HepG2 (cell line): ENCODE measurements at regions not wholly inside any gene's neighbourhood (a gene's known extent, or its start where the extent isn't known, plus 50 kb on each side); places are given as distances from the start of the nearest gene placed in this dataset.

ENCODE experiments used
- ATAC-seq: fragments of 200-7000 bp; cut with Tn5 transposase; 3 replicates; pipeline ENCODE4 v1.9.1; 2020; ENCODE audit warnings: mild to moderate bottlenecking, moderate library complexity
- BruUV-seq: library from RNA; stranded (reverse); fragments of 400-500 nt; replicated peaks from 2 replicates; lab custom pipeline; 2021; lab: Mats Ljungman, UMichigan
- CTCF ChIA-PET: fragments of 300-600 bp; formaldehyde crosslinking; extraction: SDS; loops from one replicate; lab custom pipeline; 2021; ENCODE audit warnings: low total read pairs, inconsistent platforms, low intra/inter-chr PET ratio; lab: Yijun Ruan, JAX
- POLR2A ChIA-PET: fragments of 350-600 bp; sonication (Branson Sonifier 250); formaldehyde crosslinking; loops from one replicate; lab custom pipeline; 2020; ENCODE audit warnings: antibody characterized with exemption, inconsistent platforms; lab: Yijun Ruan, JAX
- DNase-seq: peaks from one replicate; pipeline ENCODE4 v3.0.0-alpha.2; 2015; ENCODE audit warnings: low spot score
- FAIRE-seq: peaks from 3 replicates; lab custom pipeline; 2011; peaks lifted over from hg19 to GRCh38; lab: Jason Lieb, UNC
- H2AFZ ChIP-seq: one replicate; pipeline ENCODE4 v1.6.1; 2011; ENCODE audit warnings: low read length, inconsistent platforms
- H3K27ac ChIP-seq: fragments of 300-600 bp; 3 replicates; pipeline ENCODE4 v1.8.0; 2011; ENCODE audit warnings: mixed run types, mild to moderate bottlenecking, mixed read lengths, low read length, inconsistent platforms; ENCODE audit not compliant: insufficient read depth; ENCODE audit errors: extremely low read length
- H3K27me3 ChIP-seq, 2 experiments: fragments of 200-600 bp in 1 of 2; 2 replicates in 1 of 2; 3 replicates in 1 of 2; pipeline versions ENCODE4 v1.6.0 to v1.8.0; 2011; ENCODE audit warnings: low read length in 2 of 2, mild to moderate bottlenecking in 2 of 2, moderate library complexity in 2 of 2, inconsistent platforms in 1 of 2; ENCODE audit not compliant: insufficient read depth in 2 of 2, control insufficient read depth in 1 of 2
- H3K36me3 ChIP-seq, 2 experiments: fragments of 200-600 bp in 1 of 2; replicated peaks in 1 of 2; 2 replicates in 1 of 2; 3 replicates in 1 of 2; pipeline versions ENCODE4 v1.5.1 to v1.8.0; 2011; ENCODE audit warnings: low read length in 2 of 2, inconsistent platforms in 1 of 2; ENCODE audit not compliant: insufficient read depth in 2 of 2, control insufficient read depth in 1 of 2
- H3K4me1 ChIP-seq: 2 replicates; pipeline ENCODE4 v1.5.1; 2012; ENCODE audit warnings: low read length, inconsistent platforms; ENCODE audit not compliant: insufficient read depth
- H3K4me2 ChIP-seq: 2 replicates; pipeline ENCODE4 v1.6.0; 2011; ENCODE audit warnings: low read depth, low read length, inconsistent platforms
- H3K4me3 ChIP-seq, 3 experiments: fragments of 200-600 bp in 1 of 3; sonication (generic), shearing (Covaris generic) in 1 of 3; replicated peaks in 1 of 3; 2 replicates each; pipeline ENCODE4 v1.5.1; 2011 to 2016; ENCODE audit warnings: low read length in 3 of 3, inconsistent platforms in 2 of 3, low read depth in 2 of 3, mild to moderate bottlenecking in 2 of 3, control low read depth in 1 of 3, mixed read lengths in 1 of 3; ENCODE audit not compliant: insufficient read depth in 1 of 3
- H3K79me2 ChIP-seq: one replicate; pipeline ENCODE4 v1.6.1; 2011; ENCODE audit warnings: low read length, inconsistent platforms; ENCODE audit not compliant: insufficient read depth
- H3K9ac ChIP-seq: 2 replicates; pipeline ENCODE4 v1.6.0; 2011; ENCODE audit warnings: mild to moderate bottlenecking, low read depth, low read length, inconsistent platforms; ENCODE audit not compliant: insufficient read depth
- H3K9me3 ChIP-seq: 2 replicates; pipeline ENCODE4 v1.5.1; 2012; ENCODE audit warnings: mild to moderate bottlenecking, low read length
- H4K20me1 ChIP-seq: 2 replicates; pipeline ENCODE4 v1.6.0; 2011; ENCODE audit warnings: inconsistent platforms, mild to moderate bottlenecking, low read length, moderate library complexity; ENCODE audit not compliant: insufficient read depth
- FUBP1 ChIP-seq: sonication (generic); formaldehyde crosslinking; IDR thresholded peaks from 2 replicates; pipeline ENCODE4 v1.5.1; 2020; ENCODE audit warnings: missing genetic modification reagents, mild to moderate bottlenecking, borderline replicate concordance
- HOXA9 ChIP-seq: sonication (generic); formaldehyde crosslinking; IDR thresholded peaks from 2 replicates; pipeline ENCODE4 v1.8.1; 2022; ENCODE audit warnings: missing genetic modification reagents, mild to moderate bottlenecking, moderate library complexity, borderline replicate concordance
- MYPOP ChIP-seq: sonication (generic); formaldehyde crosslinking; IDR thresholded peaks from 2 replicates; pipeline ENCODE4 v1.8.1; 2023; ENCODE audit warnings: mild to moderate bottlenecking, moderate library complexity, missing genetic modification reagents
- REPIN1 ChIP-seq: sonication (generic); formaldehyde crosslinking; IDR thresholded peaks from 2 replicates; pipeline ENCODE4 v1.8.0; 2022; ENCODE audit warnings: missing genetic modification reagents, low read depth, mild to moderate bottlenecking, borderline replicate concordance
- SNAI1 ChIP-seq: sonication (generic); formaldehyde crosslinking; IDR thresholded peaks from 2 replicates; pipeline ENCODE4 v1.5.0; 2020; ENCODE audit warnings: mild to moderate bottlenecking, missing genetic modification reagents, borderline replicate concordance
- THRA ChIP-seq: sonication (generic); formaldehyde crosslinking; IDR thresholded peaks from 2 replicates; pipeline ENCODE4 v1.4.0; 2020; ENCODE audit warnings: missing genetic modification reagents, borderline replicate concordance
- ZNF142 ChIP-seq: sonication (generic); formaldehyde crosslinking; IDR thresholded peaks from 2 replicates; pipeline ENCODE4 v1.4.0; 2020; ENCODE audit warnings: missing genetic modification reagents
- ZNF343 ChIP-seq: sonication (generic); formaldehyde crosslinking; IDR thresholded peaks from 2 replicates; pipeline ENCODE4 v1.4.0; 2020; ENCODE audit warnings: mild to moderate bottlenecking, missing genetic modification reagents
- ZNF431 ChIP-seq: sonication (generic); formaldehyde crosslinking; IDR thresholded peaks from 2 replicates; pipeline ENCODE4 v1.9.0; 2022; ENCODE audit warnings: missing genetic modification reagents, low read depth, mild to moderate bottlenecking, borderline replicate concordance
- ZNF652 ChIP-seq: IDR thresholded peaks from 2 replicates; pipeline ENCODE4 v1.6.1; 2016; ENCODE audit warnings: low read depth, borderline replicate concordance
- ZNF761 ChIP-seq: sonication (generic); formaldehyde crosslinking; conservative IDR thresholded peaks from 2 replicates; pipeline ENCODE4 v1.4.0; 2020; ENCODE audit warnings: mild to moderate bottlenecking, missing genetic modification reagents
- WGBS: methylation state at CpG from one replicate; pipeline ENCODE4 v1.1.6; 2017; ENCODE audit warnings: low lambda C conversion rate; 5-methylcytosine and 5-hydroxymethylcytosine counted together
- in situ Hi-C: cut with HindIII; loops from 2 replicates; pipeline ENCODE4 v1.10.0; 2017; ENCODE audit warnings: low pct_unique_long_range_greater_than_20kb; ENCODE audit not compliant: extremely low pct_ligation_motif_present
- intact Hi-C: fragments of 100-400 bp; cut with micrococcal nuclease; formaldehyde crosslinking; loops from one replicate; pipeline ENCODE4 v1.10.0; 2022; ENCODE audit not compliant: unreplicated experiment

- no peak overlapping the region for H2AFZ ChIP-seq
- H3K4me3 ChIP-seq, result no peak overlapping the region
- no peaks in the 10 kb centered on the region for H3K27me3 ChIP-seq
- DNase-seq (no peak), FAIRE-seq (no peak), ATAC-seq (no peak)
- no peak overlapping the region for H3K9ac ChIP-seq
- H3K36me3 ChIP-seq, result no peaks in the 10 kb centered on the region
- H3K27ac ChIP-seq, result no peak overlapping the region
- no peaks in the 10 kb centered on the region for H4K20me1 ChIP-seq
- intact Hi-C loops, result no loop called here
- no peaks in the 10 kb centered on the region for H3K4me1 ChIP-seq
- no peaks in the 10 kb centered on the region for H3K79me2 ChIP-seq
- in situ Hi-C loops, result no loop called here
- POLR2A ChIA-PET, result no interaction called here
- CTCF ChIA-PET, result no interaction called here
- H3K9me3 ChIP-seq, result no peaks in the 10 kb centered on the region
- 95% methylated on average over 2 of the region's 2 CpGs for WGBS
- no TSS peak for BruUV-seq
- H3K4me2 ChIP-seq, result no peak overlapping the region
- TF ChIP-seq MYPOP (no peak), FUBP1 (CRISPR knock-in tag) (no peak), SNAI1 (CRISPR knock-in tag) (no peak), HOXA9 (CRISPR knock-in tag) (no peak), ZNF142 (CRISPR knock-in tag) (no peak), ZNF652 (CRISPR knock-in tag) (no peak), REPIN1 (CRISPR knock-in tag) (no peak), ZNF343 (CRISPR knock-in tag) (no peak), ZNF431 (CRISPR knock-in tag) (no peak), THRA (CRISPR knock-in tag) (no peak), ZNF761 (no peak)
Observed at GRCh38 chr4:130064471-130064870, 968.5 kb downstream of the C4orf33 start.
